ENCODE measurements at regions not wholly inside any gene's neighbourhood (a gene's known extent, or its start where the extent isn't known, plus 50 kb on each side); places are given as distances from the start of the nearest gene placed in this dataset.

- no peak for ATAC-seq
Measured at GRCh38 chr3:78545827-78546226, 1222.0 kb downstream of the ROBO1 start.
